ENCODE measurements at regions not wholly inside any gene's neighbourhood (a gene's known extent, or its start where the extent isn't known, plus 50 kb on each side); places are given as distances from the start of the nearest gene placed in this dataset.

GRCh38 chr3:4061783-4062360, 241.3 kb upstream of the SETMAR start:
- no peaks in the 10 kb centered on the region for H3K27me3 ChIP-seq (replicated peaks; ENCODE audit: insufficient read depth, low read depth, low read length, poor library complexity)
- no peaks in the 10 kb centered on the region for H3K4me1 ChIP-seq (ENCODE audit: insufficient read depth, low read length, poor library complexity, severe bottlenecking)
- no peak for TF ChIP-seq CTCF (conservative IDR thresholded peaks at IDR 0.05; ENCODE audit: low read depth, low read length)
- TF ChIP-seq EZH2 (IDR thresholded peaks at IDR 0.05; ENCODE audit: borderline replicate concordance, low read depth, low read length, poor library complexity, severe bottlenecking), result no peak
- no peak for DNase-seq (ENCODE audit: low spot score)
- ChIA-PET POLR2A (ENCODE audit: low non-redundant PET) (no interaction called here), CTCF (no interaction called here)
- no peaks in the 10 kb centered on the region for H3K36me3 ChIP-seq (ENCODE audit: insufficient read depth, low read length, poor library complexity, severe bottlenecking)
- no TSS peak for BruUV-seq (replicated peaks)
- no peak overlapping the region for H3K4me3 ChIP-seq (ENCODE audit: low read depth, low read length, poor library complexity, severe bottlenecking)
- intact Hi-C loops (cut with micrococcal nuclease; ENCODE audit: unreplicated experiment), result no loop called here
- peaks cover 27% of the 10 kb centered on the region for H3K9me3 ChIP-seq (ENCODE audit: low read depth, low read length, poor library complexity, severe bottlenecking)
- no peak overlapping the region for H3K27ac ChIP-seq (ENCODE audit: low read depth, low read length, poor library complexity, severe bottlenecking)

- intact Hi-C loops (cut with micrococcal nuclease; ENCODE audit: unreplicated experiment), result no loop called here
- Histone ChIP-seq H3K9me3 (ENCODE audit: low read depth, low read length, poor library complexity, severe bottlenecking) (peaks cover 28% of the 10 kb centered on the region), H3K36me3 (ENCODE audit: insufficient read depth, low read length, poor library complexity, severe bottlenecking) (no peaks in the 10 kb centered on the region), H3K4me3 (ENCODE audit: low read depth, low read length, poor library complexity, severe bottlenecking) (no peak overlapping the region), H3K27me3 (replicated peaks; ENCODE audit: insufficient read depth, low read depth, low read length, poor library complexity) (no peaks in the 10 kb centered on the region), H3K4me1 (ENCODE audit: insufficient read depth, low read length, poor library complexity, severe bottlenecking) (no peaks in the 10 kb centered on the region), H3K27ac (ENCODE audit: low read depth, low read length, poor library complexity, severe bottlenecking) (no peak overlapping the region)
- TF ChIP-seq EZH2 (IDR thresholded peaks at IDR 0.05; ENCODE audit: borderline replicate concordance, low read depth, low read length, poor library complexity, severe bottlenecking), result no peak
- BruUV-seq (replicated peaks), result no TSS peak
- no peak for DNase-seq (ENCODE audit: low spot score)
- POLR2A ChIA-PET (ENCODE audit: low non-redundant PET), result no interaction called here
- CTCF ChIA-PET, result no interaction called here
Measured at GRCh38 chr3:4062621-4063020, 240.5 kb upstream of the SETMAR start.

- ChIA-PET CTCF (no interaction called here), POLR2A (ENCODE audit: low non-redundant PET) (interaction anchor here (0.6 kb wide), 1 partner anchor 875 kb away, joined by 3 read pairs; no protein-coding TSS in a partner anchor)
- no peak for DNase-seq (ENCODE audit: low spot score)
- Histone ChIP-seq H3K27me3 (replicated peaks; ENCODE audit: insufficient read depth, low read depth, low read length, poor library complexity) (no peaks in the 10 kb centered on the region), H3K4me3 (ENCODE audit: low read depth, low read length, poor library complexity, severe bottlenecking) (no peak overlapping the region), H3K36me3 (ENCODE audit: insufficient read depth, low read length, poor library complexity, severe bottlenecking) (no peaks in the 10 kb centered on the region), H3K27ac (ENCODE audit: low read depth, low read length, poor library complexity, severe bottlenecking) (no peak overlapping the region), H3K9me3 (ENCODE audit: low read depth, low read length, poor library complexity, severe bottlenecking) (peaks cover 28% of the 10 kb centered on the region), H3K4me1 (ENCODE audit: insufficient read depth, low read length, poor library complexity, severe bottlenecking) (no peaks in the 10 kb centered on the region)
- intact Hi-C loops (cut with micrococcal nuclease; ENCODE audit: unreplicated experiment), result no loop called here
- no TSS peak for BruUV-seq (replicated peaks)
- no peak for TF ChIP-seq EZH2 (IDR thresholded peaks at IDR 0.05; ENCODE audit: borderline replicate concordance, low read depth, low read length, poor library complexity, severe bottlenecking)
- no peak for TF ChIP-seq CTCF (conservative IDR thresholded peaks at IDR 0.05; ENCODE audit: low read depth, low read length)
Measured at GRCh38 chr3:4063916-4064574, 239.1 kb upstream of the SETMAR start.

GRCh38 chr3:4065085-4065484, 238.1 kb upstream of the SETMAR start:
- H3K36me3 ChIP-seq (ENCODE audit: insufficient read depth, low read length, poor library complexity, severe bottlenecking), result no peaks in the 10 kb centered on the region
- no peak overlapping the region for H3K4me3 ChIP-seq (ENCODE audit: low read depth, low read length, poor library complexity, severe bottlenecking)
- intact Hi-C loops (cut with micrococcal nuclease; ENCODE audit: unreplicated experiment), result no loop called here
- peaks cover 25% of the 10 kb centered on the region for H3K9me3 ChIP-seq (ENCODE audit: low read depth, low read length, poor library complexity, severe bottlenecking)
- ChIA-PET POLR2A (ENCODE audit: low non-redundant PET) (no interaction called here), CTCF (no interaction called here)
- DNase-seq (ENCODE audit: low spot score), result no peak
- BruUV-seq (replicated peaks), result no TSS peak
- H3K27ac ChIP-seq (ENCODE audit: low read depth, low read length, poor library complexity, severe bottlenecking), result no peak overlapping the region
- H3K27me3 ChIP-seq (replicated peaks; ENCODE audit: insufficient read depth, low read depth, low read length, poor library complexity), result no peaks in the 10 kb centered on the region
- H3K4me1 ChIP-seq (ENCODE audit: insufficient read depth, low read length, poor library complexity, severe bottlenecking), result no peaks in the 10 kb centered on the region
- TF ChIP-seq CTCF (conservative IDR thresholded peaks at IDR 0.05; ENCODE audit: low read depth, low read length) (no peak), EZH2 (IDR thresholded peaks at IDR 0.05; ENCODE audit: borderline replicate concordance, low read depth, low read length, poor library complexity, severe bottlenecking) (no peak)
